ENCODE measurements at regions not wholly inside any gene's neighbourhood (a gene's known extent, or its start where the extent isn't known, plus 50 kb on each side); places are given as distances from the start of the nearest gene placed in this dataset.
"Not testable (repeated sequence)": the region's sequence is repeated elsewhere in the genome, so short reads cannot be mapped to it uniquely, and the experiment has no call there.

DNA sequence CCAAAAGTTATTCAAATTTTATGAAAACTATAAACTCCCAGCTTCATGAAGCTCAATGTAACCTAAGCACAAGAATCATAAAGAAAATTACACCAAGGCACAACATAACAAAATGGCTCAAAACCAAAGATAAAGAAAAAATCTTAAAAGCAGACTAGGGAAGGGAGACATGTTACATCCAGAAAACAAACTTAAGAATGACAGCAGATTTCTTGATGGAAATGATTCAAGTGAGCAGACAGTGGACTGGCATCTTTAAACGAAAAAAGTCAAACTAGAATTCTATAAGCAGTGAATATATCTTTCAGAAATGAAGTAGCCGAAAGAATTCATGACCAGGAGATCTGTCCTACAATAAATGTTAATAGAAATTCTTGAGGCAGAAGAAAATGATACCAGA lies 75.6 kb downstream of the SHANK2 start:
- no peak overlapping the region for H3K4me3 ChIP-seq (ENCODE audit: low read depth, low read length)
- TF ChIP-seq, protein P1, sequence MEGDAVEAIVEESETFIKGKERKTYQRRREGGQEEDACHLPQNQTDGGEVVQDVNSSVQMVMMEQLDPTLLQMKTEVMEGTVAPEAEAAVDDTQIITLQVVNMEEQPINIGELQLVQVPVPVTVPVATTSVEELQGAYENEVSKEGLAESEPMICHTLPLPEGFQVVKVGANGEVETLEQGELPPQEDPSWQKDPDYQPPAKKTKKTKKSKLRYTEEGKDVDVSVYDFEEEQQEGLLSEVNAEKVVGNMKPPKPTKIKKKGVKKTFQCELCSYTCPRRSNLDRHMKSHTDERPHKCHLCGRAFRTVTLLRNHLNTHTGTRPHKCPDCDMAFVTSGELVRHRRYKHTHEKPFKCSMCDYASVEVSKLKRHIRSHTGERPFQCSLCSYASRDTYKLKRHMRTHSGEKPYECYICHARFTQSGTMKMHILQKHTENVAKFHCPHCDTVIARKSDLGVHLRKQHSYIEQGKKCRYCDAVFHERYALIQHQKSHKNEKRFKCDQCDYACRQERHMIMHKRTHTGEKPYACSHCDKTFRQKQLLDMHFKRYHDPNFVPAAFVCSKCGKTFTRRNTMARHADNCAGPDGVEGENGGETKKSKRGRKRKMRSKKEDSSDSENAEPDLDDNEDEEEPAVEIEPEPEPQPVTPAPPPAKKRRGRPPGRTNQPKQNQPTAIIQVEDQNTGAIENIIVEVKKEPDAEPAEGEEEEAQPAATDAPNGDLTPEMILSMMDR (IDR thresholded peaks at IDR 0.05; ENCODE audit: control insufficient read depth, extremely low read depth, insufficient read depth): no peak
- DNase-seq (ENCODE audit: low read depth): no peak

DNA sequence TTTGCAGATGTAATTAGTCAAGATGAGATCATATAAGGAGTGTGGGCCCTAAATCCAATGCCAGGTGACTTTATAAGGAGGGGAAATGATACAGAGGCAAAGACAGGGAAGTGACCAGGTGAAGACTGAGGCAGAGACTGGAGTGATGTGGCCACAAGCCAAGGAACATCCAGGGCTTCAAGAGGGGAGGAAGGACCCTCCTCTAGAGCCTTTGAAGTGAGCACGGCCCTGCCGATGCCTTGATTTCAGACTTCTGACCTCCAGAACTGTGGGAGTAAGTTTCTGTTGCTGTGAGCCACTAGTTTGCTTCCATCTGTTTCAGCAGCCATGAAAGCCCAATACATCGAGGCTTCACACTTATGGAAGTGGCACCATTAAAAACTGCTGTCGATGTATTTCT lies 78.7 kb downstream of the SHANK2 start:
- TF ChIP-seq, protein P1 (IDR thresholded peaks at IDR 0.05; ENCODE audit: control insufficient read depth, extremely low read depth, insufficient read depth): no peak
- H3K4me3 ChIP-seq (ENCODE audit: low read depth, low read length): no peak overlapping the region
- no peak for DNase-seq (ENCODE audit: low read depth)

DNA sequence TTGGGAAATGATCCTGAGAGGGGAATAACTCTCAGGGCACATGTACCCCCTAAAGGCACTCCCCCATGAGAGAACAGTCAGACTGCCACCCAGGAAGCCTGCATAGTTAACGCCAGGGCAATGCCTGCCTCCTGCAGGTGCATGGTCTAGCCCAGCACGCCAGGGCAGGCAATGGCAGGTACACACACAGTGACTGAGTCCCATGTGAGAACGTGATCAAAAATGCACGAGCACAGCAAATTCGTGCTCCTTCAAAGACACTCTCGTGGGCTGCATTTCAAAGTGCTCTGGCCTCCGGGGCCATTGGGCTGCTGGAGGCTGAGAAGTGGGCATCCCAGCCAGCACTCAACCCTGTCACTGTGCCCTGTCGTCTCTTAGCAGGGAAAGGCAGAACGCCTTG lies 79.7 kb downstream of the SHANK2 start:
- H3K4me3 ChIP-seq (ENCODE audit: low read depth, low read length): no peak overlapping the region
- no peak for DNase-seq (ENCODE audit: low read depth)
- TF ChIP-seq, protein P1 (IDR thresholded peaks at IDR 0.05; ENCODE audit: control insufficient read depth, extremely low read depth, insufficient read depth): no peak

DNA sequence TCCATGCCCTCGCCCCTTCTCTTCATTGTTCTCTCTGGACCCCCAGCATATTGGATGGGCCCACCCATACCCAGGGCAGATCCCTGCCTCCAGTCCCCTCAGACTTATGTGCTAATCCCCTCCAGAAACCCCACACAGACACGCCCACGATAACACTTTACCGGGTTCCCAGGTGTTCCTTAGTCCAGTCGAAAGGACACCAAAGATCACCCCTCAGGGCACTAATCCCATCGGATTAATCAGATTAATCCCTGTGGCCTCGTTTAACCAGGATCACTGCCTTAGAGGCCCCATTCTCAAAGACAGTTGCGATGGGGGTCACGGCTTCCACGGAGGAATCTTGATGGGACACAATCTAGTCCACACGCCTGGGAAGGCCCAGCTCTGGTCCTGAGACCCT lies 80.8 kb downstream of the SHANK2 start:
- TF ChIP-seq, protein P1 (IDR thresholded peaks at IDR 0.05; ENCODE audit: control insufficient read depth, extremely low read depth, insufficient read depth): no peak
- H3K4me3 ChIP-seq (ENCODE audit: low read depth, low read length): no peak overlapping the region
- no peak for DNase-seq (ENCODE audit: low read depth)

DNA sequence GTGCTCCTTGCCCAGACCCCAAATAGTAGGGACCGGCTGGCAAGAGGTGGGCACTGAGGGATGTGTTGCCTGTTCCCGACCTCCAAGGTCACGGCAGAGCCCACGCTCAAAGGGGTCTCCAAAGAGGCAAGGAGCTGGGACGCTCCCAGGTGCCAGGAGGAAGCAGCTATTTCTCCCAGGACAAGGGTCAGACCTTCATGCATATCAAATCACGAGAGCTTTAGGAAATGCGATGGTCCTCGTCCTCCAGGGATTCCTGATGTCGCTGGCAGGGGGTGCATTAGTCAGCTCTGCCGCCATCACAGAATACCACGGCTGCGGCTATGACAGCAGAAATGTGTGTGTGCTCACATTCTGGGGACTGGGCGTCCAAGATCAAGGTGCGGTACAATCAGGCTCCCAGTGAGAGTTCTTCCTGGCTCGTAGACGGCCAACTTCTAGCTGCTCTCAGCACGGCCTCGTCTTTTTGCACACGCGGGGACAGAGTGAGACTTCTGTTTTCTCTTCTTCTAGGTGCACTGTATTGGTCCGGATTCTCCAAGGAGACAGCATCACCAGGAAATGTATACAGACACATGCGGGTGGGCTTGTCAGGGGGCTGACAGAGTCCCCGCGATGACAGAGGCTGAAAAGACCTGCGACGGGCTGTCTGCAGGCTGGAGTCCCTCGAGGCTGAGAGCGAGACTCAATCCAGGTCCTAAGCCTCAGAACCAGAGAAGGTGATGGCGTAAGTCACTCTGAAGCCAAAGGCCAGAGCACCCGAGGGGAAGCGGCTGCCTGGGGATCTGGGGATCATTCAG lies 81.6 kb downstream of the SHANK2 start:
- TF ChIP-seq, protein P1 (IDR thresholded peaks at IDR 0.05; ENCODE audit: control insufficient read depth, extremely low read depth, insufficient read depth): no peak
- DNase-seq (ENCODE audit: low read depth): no peak
- no peak overlapping the region for H3K4me3 ChIP-seq (ENCODE audit: low read depth, low read length)

DNA sequence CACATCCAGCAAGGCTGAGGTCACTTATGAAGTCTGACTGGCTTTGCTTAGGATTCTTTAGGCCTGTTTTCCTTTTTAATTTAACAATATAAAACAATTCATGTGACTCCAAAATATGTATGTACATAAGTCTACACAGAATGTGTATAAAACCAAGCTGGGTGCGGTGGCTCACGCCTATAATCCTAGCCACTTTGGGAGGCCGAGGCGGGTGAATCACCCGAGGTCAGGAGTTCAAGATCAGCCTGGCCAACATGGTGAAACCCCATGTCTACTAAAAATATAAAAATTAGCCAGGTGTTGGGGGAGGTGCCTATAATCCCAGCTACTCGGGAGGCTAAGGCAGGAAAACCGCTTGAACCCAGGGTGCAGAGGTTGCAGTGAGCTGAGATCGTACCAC lies 83.1 kb downstream of the SHANK2 start:
- TF ChIP-seq, protein P1 (IDR thresholded peaks at IDR 0.05; ENCODE audit: control insufficient read depth, extremely low read depth, insufficient read depth): no peak
- no peak overlapping the region for H3K4me3 ChIP-seq (ENCODE audit: low read depth, low read length)
- DNase-seq (ENCODE audit: low read depth): no peak

DNA sequence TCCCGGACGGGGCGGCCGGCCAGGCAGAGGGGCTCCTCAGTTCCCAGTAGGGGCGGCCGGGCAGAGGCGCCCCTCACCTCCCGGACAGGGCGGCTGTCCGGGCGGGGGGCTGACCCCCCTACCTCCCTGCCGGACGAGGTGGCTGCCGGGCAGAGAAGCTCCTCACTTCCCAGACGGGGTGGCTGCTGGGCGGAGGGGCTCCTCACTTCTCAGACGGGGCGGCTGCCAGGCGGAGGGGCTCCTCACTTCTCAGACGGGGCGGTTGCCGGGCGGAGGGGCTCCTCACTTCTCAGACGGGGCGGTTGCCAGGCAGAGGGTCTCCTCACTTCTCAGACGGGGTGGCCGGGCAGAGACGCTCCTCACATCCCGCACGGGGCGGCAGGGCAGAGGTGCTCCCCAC lies 84.6 kb downstream of the SHANK2 start:
- H3K4me3 ChIP-seq (ENCODE audit: low read depth, low read length); DNase-seq (ENCODE audit: low read depth): not testable (repeated sequence)
